ENCODE measurements at regions not wholly inside any gene's neighbourhood (a gene's known extent, or its start where the extent isn't known, plus 50 kb on each side); places are given as distances from the start of the nearest gene placed in this dataset.

GRCh38 chr5:2466966-2467365, 284.5 kb downstream of the IRX2 start:
- Histone ChIP-seq H3K4me1 (ENCODE audit: insufficient read depth, low read length) (no peaks in the 10 kb centered on the region), H3K27me3 (ENCODE audit: insufficient read depth, low read length, poor library complexity) (peaks cover 4% of the 10 kb centered on the region), H3K27ac (ENCODE audit: low read length) (no peak overlapping the region), H4K20me1 (ENCODE audit: insufficient read depth, low read length) (no peaks in the 10 kb centered on the region), H3K4me3 (ENCODE audit: low read depth in 1 of 2, low read length in 2 of 2) (no peak overlapping the region), H3K9me3 (ENCODE audit: insufficient read depth, low read length, severe bottlenecking) (no peaks in the 10 kb centered on the region), H3K79me2 (ENCODE audit: insufficient read depth, low read length) (no peaks in the 10 kb centered on the region), H3K36me3 (ENCODE audit: insufficient read depth, low read length) (no peaks in the 10 kb centered on the region), H3K9ac (ENCODE audit: low read depth, low read length) (no peak overlapping the region), H3K4me2 (ENCODE audit: insufficient read depth, low read length) (no peak overlapping the region), H2AFZ (ENCODE audit: low read depth, low read length) (no peak overlapping the region)
- TF ChIP-seq, protein P1, sequence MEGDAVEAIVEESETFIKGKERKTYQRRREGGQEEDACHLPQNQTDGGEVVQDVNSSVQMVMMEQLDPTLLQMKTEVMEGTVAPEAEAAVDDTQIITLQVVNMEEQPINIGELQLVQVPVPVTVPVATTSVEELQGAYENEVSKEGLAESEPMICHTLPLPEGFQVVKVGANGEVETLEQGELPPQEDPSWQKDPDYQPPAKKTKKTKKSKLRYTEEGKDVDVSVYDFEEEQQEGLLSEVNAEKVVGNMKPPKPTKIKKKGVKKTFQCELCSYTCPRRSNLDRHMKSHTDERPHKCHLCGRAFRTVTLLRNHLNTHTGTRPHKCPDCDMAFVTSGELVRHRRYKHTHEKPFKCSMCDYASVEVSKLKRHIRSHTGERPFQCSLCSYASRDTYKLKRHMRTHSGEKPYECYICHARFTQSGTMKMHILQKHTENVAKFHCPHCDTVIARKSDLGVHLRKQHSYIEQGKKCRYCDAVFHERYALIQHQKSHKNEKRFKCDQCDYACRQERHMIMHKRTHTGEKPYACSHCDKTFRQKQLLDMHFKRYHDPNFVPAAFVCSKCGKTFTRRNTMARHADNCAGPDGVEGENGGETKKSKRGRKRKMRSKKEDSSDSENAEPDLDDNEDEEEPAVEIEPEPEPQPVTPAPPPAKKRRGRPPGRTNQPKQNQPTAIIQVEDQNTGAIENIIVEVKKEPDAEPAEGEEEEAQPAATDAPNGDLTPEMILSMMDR (IDR thresholded peaks at IDR 0.05; ENCODE audit: borderline replicate concordance, extremely low read depth, low read length, poor library complexity, severe bottlenecking) = no peak
- TF ChIP-seq EZH2 (IDR thresholded peaks at IDR 0.05; ENCODE audit: borderline replicate concordance, low read depth, low read length, severe bottlenecking) = no peak
- ATAC-seq (ENCODE audit: insufficient read depth, low read depth) (no peak), DNase-seq (no peak)

- ATAC-seq (ENCODE audit: insufficient read depth, low read depth) (no peak), DNase-seq (no peak)
- Histone ChIP-seq H3K27me3 (ENCODE audit: insufficient read depth, low read length, poor library complexity) (peaks cover 7% of the 10 kb centered on the region), H4K20me1 (ENCODE audit: insufficient read depth, low read length) (no peaks in the 10 kb centered on the region), H3K27ac (ENCODE audit: low read length) (no peak overlapping the region), H2AFZ (ENCODE audit: low read depth, low read length) (no peak overlapping the region), H3K36me3 (ENCODE audit: insufficient read depth, low read length) (no peaks in the 10 kb centered on the region), H3K4me2 (ENCODE audit: insufficient read depth, low read length) (no peak overlapping the region), H3K79me2 (ENCODE audit: insufficient read depth, low read length) (no peaks in the 10 kb centered on the region), H3K4me3 (ENCODE audit: low read depth in 1 of 2, low read length in 2 of 2) (no peak overlapping the region), H3K9ac (ENCODE audit: low read depth, low read length) (no peak overlapping the region), H3K9me3 (ENCODE audit: insufficient read depth, low read length, severe bottlenecking) (no peaks in the 10 kb centered on the region), H3K4me1 (ENCODE audit: insufficient read depth, low read length) (no peaks in the 10 kb centered on the region)
- TF ChIP-seq, protein P1 (IDR thresholded peaks at IDR 0.05; ENCODE audit: borderline replicate concordance, extremely low read depth, low read length, poor library complexity, severe bottlenecking) = no peak
- TF ChIP-seq EZH2 (IDR thresholded peaks at IDR 0.05; ENCODE audit: borderline replicate concordance, low read depth, low read length, severe bottlenecking) = no peak
Observed at GRCh38 chr5:2465383-2465782, 286.1 kb downstream of the IRX2 start.

- no peaks in the 10 kb centered on the region for H4K20me1 ChIP-seq (ENCODE audit: insufficient read depth, low read length)
- H3K9me3 ChIP-seq (ENCODE audit: insufficient read depth, low read length, severe bottlenecking) = no peaks in the 10 kb centered on the region
- no peak for TF ChIP-seq EZH2 (IDR thresholded peaks at IDR 0.05; ENCODE audit: borderline replicate concordance, low read depth, low read length, severe bottlenecking)
- TF ChIP-seq, protein P1 (IDR thresholded peaks at IDR 0.05; ENCODE audit: borderline replicate concordance, extremely low read depth, low read length, poor library complexity, severe bottlenecking) = no peak
- no peak overlapping the region for H3K4me2 ChIP-seq (ENCODE audit: insufficient read depth, low read length)
- no peak overlapping the region for H3K27ac ChIP-seq (ENCODE audit: low read length)
- H3K36me3 ChIP-seq (ENCODE audit: insufficient read depth, low read length) = no peaks in the 10 kb centered on the region
- peaks cover 7% of the 10 kb centered on the region for H3K27me3 ChIP-seq (ENCODE audit: insufficient read depth, low read length, poor library complexity)
- no peak overlapping the region for H3K9ac ChIP-seq (ENCODE audit: low read depth, low read length)
- H3K4me3 ChIP-seq (ENCODE audit: low read depth in 1 of 2, low read length in 2 of 2) = no peak overlapping the region
- DNase-seq (no peak), ATAC-seq (ENCODE audit: insufficient read depth, low read depth) (no peak)
- H3K79me2 ChIP-seq (ENCODE audit: insufficient read depth, low read length) = no peaks in the 10 kb centered on the region
- no peaks in the 10 kb centered on the region for H3K4me1 ChIP-seq (ENCODE audit: insufficient read depth, low read length)
- H2AFZ ChIP-seq (ENCODE audit: low read depth, low read length) = no peak overlapping the region
Observed at GRCh38 chr5:2464141-2464540, 287.3 kb downstream of the IRX2 start.

Data from DND-41 (cell line).